ENCODE measurements at regions not wholly inside any gene's neighbourhood (a gene's known extent, or its start where the extent isn't known, plus 50 kb on each side); places are given as distances from the start of the nearest gene placed in this dataset.
"Not testable (repeated sequence)": the region's sequence is repeated elsewhere in the genome, so short reads cannot be mapped to it uniquely, and the experiment has no call there.

GRCh38 chr14:105672450-105673200 lies 146.2 kb downstream of the TMEM121 start:
- not testable (repeated sequence) for H3K27me3 ChIP-seq (ENCODE audit: control insufficient read depth, insufficient read depth, low read length); H3K36me3 ChIP-seq (ENCODE audit: control insufficient read depth, insufficient read depth, low read length); H3K9ac ChIP-seq (ENCODE audit: low read length)

GRCh38 chr14:105675433-105675832 lies 149.1 kb downstream of the TMEM121 start:
- not testable (repeated sequence) for H3K9ac ChIP-seq (ENCODE audit: low read length); H3K36me3 ChIP-seq (ENCODE audit: control insufficient read depth, insufficient read depth, low read length); H3K4me1 ChIP-seq (ENCODE audit: control insufficient read depth, insufficient read depth, low read length); H3K9me3 ChIP-seq (ENCODE audit: control insufficient read depth, low read length); H3K27me3 ChIP-seq (ENCODE audit: control insufficient read depth, insufficient read depth, low read length); H3K4me3 ChIP-seq (ENCODE audit: low read length)

More at GRCh38 chr14:105672450-105673200, 146.2 kb downstream of the TMEM121 start:
- not testable (repeated sequence) for H3K9me3 ChIP-seq (ENCODE audit: control insufficient read depth, low read length); H3K4me1 ChIP-seq (ENCODE audit: control insufficient read depth, insufficient read depth, low read length); H3K4me3 ChIP-seq (ENCODE audit: low read length)

DNA sequence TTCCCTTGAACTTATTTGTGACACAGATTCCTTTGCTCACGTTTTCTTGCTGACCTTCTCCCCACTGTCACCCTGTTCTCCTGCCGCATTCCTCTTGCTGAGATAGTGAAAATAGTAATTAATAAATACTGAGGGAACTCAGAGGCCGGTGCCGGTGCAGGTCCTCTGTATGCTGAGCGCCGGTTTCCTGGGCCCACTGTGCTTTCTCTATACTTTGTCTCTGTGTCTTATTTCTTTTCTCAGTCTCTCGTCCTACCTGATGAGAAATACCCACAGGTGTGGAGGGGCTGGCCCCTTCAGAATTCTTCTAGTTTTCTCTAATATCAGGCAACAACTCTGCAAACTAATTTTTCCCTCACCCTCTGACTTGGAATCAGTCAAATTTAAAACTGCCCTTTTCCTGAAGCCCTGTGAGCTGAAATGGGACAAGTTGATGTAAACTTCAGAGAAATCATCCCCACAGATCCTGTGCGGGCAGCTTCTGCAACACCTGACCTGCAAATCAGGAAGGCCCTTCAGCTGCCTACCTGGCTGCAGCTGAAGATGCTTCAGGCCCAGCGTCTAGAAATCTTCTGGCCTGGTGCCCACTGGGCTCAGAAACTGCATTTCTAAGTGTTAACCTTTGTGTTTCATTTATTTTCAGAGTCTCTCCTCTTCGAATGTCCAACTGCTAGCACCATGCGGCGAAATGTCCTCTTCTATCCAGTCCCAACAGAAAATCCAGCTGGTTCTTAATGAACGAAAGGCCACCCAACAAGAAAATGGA lies 149.7 kb downstream of the TMEM121 start:
- not testable (repeated sequence) for H3K9me3 ChIP-seq (ENCODE audit: control insufficient read depth, low read length); H3K4me1 ChIP-seq (ENCODE audit: control insufficient read depth, insufficient read depth, low read length); H3K36me3 ChIP-seq (ENCODE audit: control insufficient read depth, insufficient read depth, low read length); H3K4me3 ChIP-seq (ENCODE audit: low read length); H3K27me3 ChIP-seq (ENCODE audit: control insufficient read depth, insufficient read depth, low read length); H3K9ac ChIP-seq (ENCODE audit: low read length)

DNA sequence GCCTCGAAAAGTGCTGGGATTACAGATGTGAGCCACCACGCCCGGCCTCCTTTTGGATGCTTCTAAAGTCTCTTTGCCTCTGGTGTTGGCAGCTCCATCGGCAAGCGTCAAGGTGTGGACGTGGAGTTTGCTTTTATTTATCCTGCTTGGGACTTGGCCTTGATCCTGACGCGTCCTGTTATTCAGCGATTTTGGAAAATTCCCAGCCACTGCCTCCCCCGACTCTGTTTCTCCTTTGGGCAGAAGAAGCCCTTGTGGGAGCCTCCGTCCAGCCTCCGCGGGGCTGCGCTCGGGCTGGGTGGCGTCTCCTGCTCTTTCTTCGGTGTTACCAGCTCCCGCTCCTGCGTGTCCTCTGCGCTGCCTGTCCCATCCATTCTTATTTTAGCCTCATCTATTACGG lies 151.7 kb downstream of the TMEM121 start:
- not testable (repeated sequence) for H3K4me3 ChIP-seq (ENCODE audit: low read length); H3K36me3 ChIP-seq (ENCODE audit: control insufficient read depth, insufficient read depth, low read length); H3K27me3 ChIP-seq (ENCODE audit: control insufficient read depth, insufficient read depth, low read length); H3K9me3 ChIP-seq (ENCODE audit: control insufficient read depth, low read length); H3K9ac ChIP-seq (ENCODE audit: low read length); H3K4me1 ChIP-seq (ENCODE audit: control insufficient read depth, insufficient read depth, low read length)

DNA sequence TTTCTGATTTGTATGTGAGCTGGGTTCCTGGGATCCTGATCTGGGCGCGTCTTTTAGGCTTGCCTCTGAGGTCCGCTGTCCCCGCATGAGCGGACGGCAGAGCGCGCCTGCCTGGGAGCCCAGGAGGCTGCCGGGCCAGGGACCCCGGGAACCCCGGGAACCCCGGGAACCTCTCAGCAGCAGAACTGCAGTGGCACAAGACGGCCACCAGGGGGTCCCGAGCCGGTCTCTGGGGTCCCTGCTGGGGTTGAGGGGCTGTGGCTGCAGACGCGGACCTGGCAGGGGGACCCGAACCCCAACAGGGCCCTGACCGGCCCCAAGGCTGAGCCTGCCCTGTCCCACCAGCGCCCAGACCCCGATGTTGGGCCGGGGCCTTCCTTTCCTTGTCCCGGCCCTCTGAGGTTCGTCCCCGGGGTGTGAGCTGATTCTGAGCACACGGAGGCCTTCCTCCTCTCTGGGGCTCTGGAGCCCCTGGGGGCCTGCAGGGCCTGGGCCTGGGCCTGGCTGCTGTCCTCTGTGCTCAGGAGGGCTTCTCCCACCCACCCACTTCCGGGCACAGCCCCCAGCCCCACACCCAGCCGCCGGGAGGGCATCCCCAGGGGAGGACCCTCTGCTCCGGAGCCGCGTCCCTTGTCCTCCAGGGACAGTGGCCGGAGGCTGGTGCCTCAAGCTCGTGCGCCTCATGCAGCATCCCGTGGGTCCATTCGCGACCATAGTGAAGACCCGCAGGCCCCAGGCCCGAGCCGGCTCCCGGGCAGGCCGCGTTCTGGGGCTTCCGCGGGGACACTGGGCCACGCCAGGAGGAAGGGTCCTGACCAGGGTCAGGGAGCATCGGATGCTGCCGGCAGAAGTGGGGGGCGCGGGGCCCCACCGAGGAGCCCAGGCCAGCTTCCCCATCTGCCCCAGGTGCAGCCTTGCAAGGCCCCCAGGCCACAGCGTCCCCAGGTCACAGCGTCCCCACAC lies 152.9 kb downstream of the TMEM121 start:
- not testable (repeated sequence) for H3K9me3 ChIP-seq (ENCODE audit: control insufficient read depth, low read length); H3K36me3 ChIP-seq (ENCODE audit: control insufficient read depth, insufficient read depth, low read length); H3K9ac ChIP-seq (ENCODE audit: low read length); H3K27me3 ChIP-seq (ENCODE audit: control insufficient read depth, insufficient read depth, low read length); H3K4me3 ChIP-seq (ENCODE audit: low read length); H3K4me1 ChIP-seq (ENCODE audit: control insufficient read depth, insufficient read depth, low read length)

DNA sequence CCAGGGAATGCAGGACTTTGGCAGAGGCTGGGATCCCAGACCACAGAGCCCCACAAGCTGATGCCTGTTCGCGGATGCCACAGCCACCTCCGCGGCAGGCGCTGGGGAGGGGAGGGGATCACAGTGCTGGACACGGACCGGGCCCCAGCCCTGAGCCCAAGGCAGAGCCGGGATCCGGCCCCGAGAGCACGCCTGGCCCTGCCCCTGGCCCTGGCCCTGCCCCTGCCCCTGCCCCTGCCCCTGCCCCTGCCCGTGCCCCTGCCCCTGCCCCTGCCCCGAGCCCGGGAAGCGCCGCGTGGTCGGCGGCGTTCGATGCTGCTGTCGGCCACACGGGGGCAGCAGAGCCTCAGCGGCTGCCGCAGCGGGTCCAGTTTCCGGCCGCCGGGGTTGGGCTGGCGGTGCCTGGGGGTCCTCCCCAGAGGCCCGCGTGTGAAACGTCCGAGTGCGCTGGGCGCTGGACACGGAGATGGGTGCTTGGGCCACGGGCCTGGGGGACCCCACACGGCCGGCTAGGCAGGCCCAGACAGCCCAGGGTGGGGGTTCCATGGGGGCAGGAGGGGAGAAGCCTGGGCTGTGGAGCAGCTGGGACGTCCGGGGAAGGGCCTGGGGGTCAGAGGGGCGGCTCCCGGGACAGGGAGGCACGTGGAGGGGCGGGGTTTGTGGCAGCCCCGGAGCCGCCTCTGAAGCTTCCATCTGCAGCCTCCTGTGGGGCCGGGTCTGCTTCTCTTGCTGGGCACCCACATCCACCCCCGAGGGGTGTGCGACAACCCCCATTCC lies 153.8 kb downstream of the TMEM121 start:
- not testable (repeated sequence) for H3K27me3 ChIP-seq (ENCODE audit: control insufficient read depth, insufficient read depth, low read length); H3K9me3 ChIP-seq (ENCODE audit: control insufficient read depth, low read length); H3K36me3 ChIP-seq (ENCODE audit: control insufficient read depth, insufficient read depth, low read length); H3K4me3 ChIP-seq (ENCODE audit: low read length); H3K9ac ChIP-seq (ENCODE audit: low read length); H3K4me1 ChIP-seq (ENCODE audit: control insufficient read depth, insufficient read depth, low read length)

DNA sequence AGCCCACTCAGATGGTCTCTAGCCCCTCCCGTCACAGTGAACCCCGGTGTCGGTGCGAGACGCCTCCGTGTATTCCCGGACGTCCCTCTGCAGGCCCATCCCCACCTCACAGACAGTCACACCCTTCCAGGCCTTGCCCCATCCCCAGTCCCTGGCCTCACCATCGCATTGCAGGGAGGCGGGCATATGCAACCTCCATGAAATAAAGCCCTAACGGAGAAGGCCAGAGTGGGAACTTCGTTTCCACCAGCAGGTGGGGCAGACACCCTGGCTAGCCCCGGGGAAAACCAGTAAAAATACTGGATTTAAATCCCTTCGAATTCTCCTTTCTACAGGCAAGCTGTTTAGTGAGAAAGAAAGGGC lies 154.3 kb downstream of the TMEM121 start:
- not testable (repeated sequence) for H3K9me3 ChIP-seq (ENCODE audit: control insufficient read depth, low read length); H3K36me3 ChIP-seq (ENCODE audit: control insufficient read depth, insufficient read depth, low read length)

DNA sequence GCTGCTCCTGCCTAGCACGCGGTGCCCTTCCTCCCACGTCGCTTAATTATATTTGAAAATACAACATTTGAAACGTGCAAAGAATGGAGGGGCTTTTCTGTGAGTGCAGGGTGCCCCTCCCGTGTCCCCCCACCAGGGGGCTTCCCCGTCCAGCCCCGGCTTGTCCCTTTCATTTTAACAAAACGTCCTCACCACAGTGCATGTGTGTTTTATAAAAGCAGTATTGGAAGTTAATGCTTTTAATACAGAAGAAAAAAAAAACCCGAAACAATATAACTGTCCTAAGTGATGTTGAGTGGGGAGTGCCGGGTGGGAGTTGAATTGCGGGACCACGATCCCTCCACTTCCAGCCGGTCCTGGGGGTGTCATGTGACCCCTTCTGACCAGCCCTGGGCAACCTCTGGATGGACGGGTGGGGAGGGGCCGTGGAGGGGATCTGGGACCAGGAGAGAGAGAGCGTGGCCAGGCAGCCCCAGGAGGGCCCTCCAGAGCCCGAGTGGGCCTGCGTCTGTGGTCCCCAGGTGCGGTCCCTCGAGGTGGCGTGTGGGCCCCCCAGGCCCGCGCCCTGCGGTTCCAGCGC lies 155.3 kb downstream of the TMEM121 start:
- H3K4me3 ChIP-seq (ENCODE audit: low read length); H3K9me3 ChIP-seq (ENCODE audit: control insufficient read depth, low read length); H3K27me3 ChIP-seq (ENCODE audit: control insufficient read depth, insufficient read depth, low read length); H3K4me1 ChIP-seq (ENCODE audit: control insufficient read depth, insufficient read depth, low read length); H3K36me3 ChIP-seq (ENCODE audit: control insufficient read depth, insufficient read depth, low read length); H3K9ac ChIP-seq (ENCODE audit: low read length): not testable (repeated sequence)

More for the DNA sequence above, 154.3 kb downstream of the TMEM121 start:
- not testable (repeated sequence) for H3K4me3 ChIP-seq (ENCODE audit: low read length); H3K27me3 ChIP-seq (ENCODE audit: control insufficient read depth, insufficient read depth, low read length); H3K9ac ChIP-seq (ENCODE audit: low read length); H3K4me1 ChIP-seq (ENCODE audit: control insufficient read depth, insufficient read depth, low read length)

DNA sequence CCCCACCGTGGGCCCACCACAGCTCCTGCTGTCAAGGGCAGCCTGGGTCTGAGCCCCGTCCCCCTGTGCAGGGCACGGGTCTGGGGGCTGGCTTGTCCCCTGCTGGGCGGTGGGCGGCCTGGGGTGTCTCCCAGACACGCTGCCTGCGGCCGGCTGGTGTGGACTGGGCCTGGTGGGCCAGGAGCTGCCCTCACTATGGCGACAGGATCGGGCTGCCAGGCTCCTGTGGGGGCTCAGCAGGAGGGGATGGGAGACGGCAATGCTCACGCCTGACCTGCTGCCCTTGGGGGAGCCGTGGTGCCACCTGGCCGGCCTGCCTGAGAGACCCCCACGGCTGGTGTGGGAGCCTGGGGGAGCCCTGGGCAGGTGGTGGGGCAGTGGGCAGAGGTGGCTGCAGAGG lies 156.1 kb downstream of the TMEM121 start:
- not testable (repeated sequence) for H3K27me3 ChIP-seq (ENCODE audit: control insufficient read depth, insufficient read depth, low read length); H3K9me3 ChIP-seq (ENCODE audit: control insufficient read depth, low read length); H3K9ac ChIP-seq (ENCODE audit: low read length); H3K4me3 ChIP-seq (ENCODE audit: low read length); H3K36me3 ChIP-seq (ENCODE audit: control insufficient read depth, insufficient read depth, low read length); H3K4me1 ChIP-seq (ENCODE audit: control insufficient read depth, insufficient read depth, low read length)

DNA sequence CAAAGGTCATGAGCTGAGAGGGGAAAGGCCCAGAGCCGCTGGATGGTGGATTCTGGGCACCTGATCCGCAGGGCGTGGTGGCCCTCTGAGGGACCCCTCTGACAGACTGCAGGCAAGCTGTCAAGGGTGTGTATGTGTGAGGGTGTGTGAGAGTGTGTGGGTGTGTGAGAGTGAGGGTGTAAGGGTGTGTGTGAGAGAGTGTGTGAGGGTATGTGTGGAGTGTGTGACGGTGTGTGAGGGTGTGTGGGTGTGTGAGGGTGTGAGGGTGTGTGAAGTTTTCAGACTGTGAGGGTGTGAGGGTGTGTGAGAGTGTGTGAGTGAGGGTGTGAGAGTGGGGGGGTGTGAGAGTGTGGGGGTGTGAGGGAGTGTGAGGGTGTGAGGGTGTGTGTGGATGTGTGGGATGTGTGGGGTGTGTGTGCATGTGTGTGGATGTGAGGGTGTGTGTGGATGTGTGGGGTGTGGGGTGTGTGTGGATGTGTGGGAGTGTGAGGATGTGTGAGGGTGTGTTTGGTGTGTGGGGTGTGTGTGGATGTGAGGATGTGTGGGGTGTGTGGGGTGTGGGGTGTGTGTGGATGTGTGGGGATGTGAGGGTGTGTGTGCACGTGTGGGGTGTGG lies 156.7 kb downstream of the TMEM121 start:
- no peaks in the 10 kb centered on the region for H3K36me3 ChIP-seq (ENCODE audit: control insufficient read depth, insufficient read depth, low read length)
- no peaks in the 10 kb centered on the region for H3K27me3 ChIP-seq (ENCODE audit: control insufficient read depth, insufficient read depth, low read length)
- H3K9ac ChIP-seq (ENCODE audit: low read length): no peak overlapping the region
- no peaks in the 10 kb centered on the region for H3K9me3 ChIP-seq (ENCODE audit: control insufficient read depth, low read length)
- no peak overlapping the region for H3K4me3 ChIP-seq (ENCODE audit: low read length)
- H3K4me1 ChIP-seq (ENCODE audit: control insufficient read depth, insufficient read depth, low read length): no peaks in the 10 kb centered on the region

DNA sequence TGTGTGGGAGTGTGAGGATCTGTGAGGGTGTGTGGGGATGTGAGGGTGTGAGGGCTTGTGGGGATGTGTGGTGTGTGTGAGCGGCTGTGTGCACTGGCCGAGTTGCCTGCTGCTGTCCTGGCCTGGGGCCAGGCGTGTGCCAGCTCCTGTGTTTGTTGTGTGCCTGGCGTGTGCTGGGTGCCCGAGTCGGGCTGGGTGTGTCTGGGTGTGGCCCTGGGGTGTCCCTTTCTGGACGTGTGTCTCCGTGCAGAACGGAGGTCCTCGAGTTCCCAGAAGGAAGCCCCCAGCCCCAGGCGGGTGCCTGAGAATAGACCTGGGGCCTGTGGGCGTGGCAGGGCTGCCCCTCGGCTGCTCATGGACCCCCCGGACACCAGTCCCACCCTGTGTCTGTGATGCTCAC lies 157.7 kb downstream of the TMEM121 start:
- not testable (repeated sequence) for H3K9ac ChIP-seq (ENCODE audit: low read length); H3K36me3 ChIP-seq (ENCODE audit: control insufficient read depth, insufficient read depth, low read length); H3K4me1 ChIP-seq (ENCODE audit: control insufficient read depth, insufficient read depth, low read length); H3K27me3 ChIP-seq (ENCODE audit: control insufficient read depth, insufficient read depth, low read length); H3K9me3 ChIP-seq (ENCODE audit: control insufficient read depth, low read length); H3K4me3 ChIP-seq (ENCODE audit: low read length)
